ENCODE measurements at regions not wholly inside any gene's neighbourhood (a gene's known extent, or its start where the extent isn't known, plus 50 kb on each side); places are given as distances from the start of the nearest gene placed in this dataset.

DNA sequence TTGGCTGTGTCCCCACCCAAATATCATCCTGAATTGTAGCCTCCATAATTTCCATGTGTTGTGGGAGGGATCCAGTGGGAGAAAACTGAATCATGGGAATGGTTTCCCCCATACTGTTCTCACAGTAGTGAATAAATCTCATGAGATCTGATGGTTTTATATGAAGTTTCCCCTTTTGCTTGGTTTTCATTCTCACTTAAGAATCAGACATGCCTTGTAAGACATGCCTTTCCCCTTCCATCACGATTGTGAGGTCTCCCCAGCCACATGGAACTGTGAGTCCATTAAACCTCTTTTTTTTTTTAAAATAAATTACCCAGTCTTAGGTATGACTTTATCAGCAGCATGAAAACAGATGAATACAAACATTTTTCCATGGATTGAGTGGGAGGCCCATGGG is 652.9 kb downstream of the ETNK1 start:
- ATAC-seq = no peak
- TF ChIP-seq JUNB (IDR thresholded peaks at IDR 0.05) (no peak), EZH2 (IDR thresholded peaks at IDR 0.05; ENCODE audit: borderline replicate concordance, control insufficient read depth, low read depth, low read length) (no peak), KDM1A (IDR thresholded peaks at IDR 0.05; ENCODE audit: borderline replicate concordance) (no peak), ZNF24 (IDR thresholded peaks at IDR 0.05) (no peak), IKZF2 (IDR thresholded peaks at IDR 0.05) (no peak), ZBED1 (IDR thresholded peaks at IDR 0.05; ENCODE audit: borderline replicate concordance) (no peak), ATF7 (IDR thresholded peaks at IDR 0.05; ENCODE audit: low read depth) (no peak), TAF1 (IDR thresholded peaks at IDR 0.05; ENCODE audit: borderline replicate concordance, low read depth, low read length) (no peak), NBN (IDR thresholded peaks at IDR 0.05) (no peak), MXI1 (IDR thresholded peaks at IDR 0.05; ENCODE audit: low read depth, low read length) (no peak), SP1 (IDR thresholded peaks at IDR 0.05; ENCODE audit: low read depth, low read length) (no peak)
- ChIA-PET POLR2A (no interaction called here), CTCF (no interaction called here), RAD21 (ENCODE audit: unreplicated experiment) (no interaction called here), SMC1A (ENCODE audit: uncharacterized antibody, unreplicated experiment) (no interaction called here)
- no peak overlapping the region for H3K9ac ChIP-seq (ENCODE audit: control insufficient read depth, insufficient read depth, low read length)
- no peak overlapping the region for H3K4me2 ChIP-seq (ENCODE audit: control insufficient read depth, insufficient read depth)
- in situ Hi-C loops (cut with MboI) = no loop called here
- DNase-seq (ENCODE audit: low read depth, low spot score) = no peak
- no TSS peak for BruUV-seq (replicated peaks)
- H3K27ac ChIP-seq (ENCODE audit: control insufficient read depth, insufficient read depth) = no peak overlapping the region
- no peaks in the 10 kb centered on the region for H3K9me3 ChIP-seq (replicated peaks; ENCODE audit: control insufficient read depth, insufficient read depth, low read length)
- 0% methylated on average over 1 of the region's 1 CpG for WGBS (ENCODE audit: insufficient coverage, insufficient replicate concordance, low lambda C conversion rate, missing lambda C conversion rate)
- H2AFZ ChIP-seq (ENCODE audit: control insufficient read depth, low read depth, low read length) = no peak overlapping the region
- intact Hi-C loops (cut with micrococcal nuclease; ENCODE audit: unreplicated experiment) = no loop called here
- no peaks in the 10 kb centered on the region for H3K4me1 ChIP-seq (ENCODE audit: control insufficient read depth, insufficient read depth, low read length)
- no peak for FAIRE-seq
- H3K4me3 ChIP-seq = no peak overlapping the region
- no peaks in the 10 kb centered on the region for H3K79me2 ChIP-seq (ENCODE audit: control insufficient read depth, insufficient read depth, low read length)
- no peaks in the 10 kb centered on the region for H3K27me3 ChIP-seq (replicated peaks in 1 of 2; ENCODE audit: control insufficient read depth in 2 of 2, insufficient read depth in 2 of 2, low read length in 1 of 2)
- H3K36me3 ChIP-seq (ENCODE audit: control insufficient read depth in 2 of 2, insufficient read depth in 2 of 2, low read length in 1 of 2) = no peaks in the 10 kb centered on the region
- H4K20me1 ChIP-seq (ENCODE audit: control insufficient read depth, insufficient read depth) = no peaks in the 10 kb centered on the region

DNA sequence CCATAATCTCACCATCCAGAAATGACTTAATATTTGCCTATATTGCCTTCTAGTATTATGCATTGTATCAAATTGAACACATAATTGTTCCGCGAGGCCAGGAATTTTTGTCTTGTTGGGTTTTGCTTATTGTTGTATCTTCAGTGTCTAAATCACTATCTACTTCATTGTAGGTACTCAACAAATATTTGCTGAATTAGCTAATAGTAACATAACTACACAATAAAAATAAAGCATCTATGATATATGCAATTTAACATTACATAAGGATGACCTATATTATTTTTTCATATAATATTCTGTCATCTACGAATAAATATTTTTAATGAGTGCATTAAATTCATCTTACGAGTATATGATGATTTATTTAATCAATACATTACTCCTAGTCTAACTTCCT is 656.3 kb downstream of the ETNK1 start:
- SMC1A ChIA-PET (ENCODE audit: uncharacterized antibody, unreplicated experiment) = no interaction called here
- in situ Hi-C loops (cut with MboI) = no loop called here
- ATAC-seq = no peak
- POLR2A ChIA-PET = no interaction called here
- TF ChIP-seq KAT2A (conservative IDR thresholded peaks at IDR 0.05; ENCODE audit: control insufficient read depth, low read depth, low read length) = no peak
- Histone ChIP-seq H3K9ac (ENCODE audit: control insufficient read depth, insufficient read depth, low read length) (no peak overlapping the region), H4K20me1 (ENCODE audit: control insufficient read depth, insufficient read depth) (no peaks in the 10 kb centered on the region), H3K79me2 (ENCODE audit: control insufficient read depth, insufficient read depth, low read length) (no peaks in the 10 kb centered on the region), H3K4me1 (ENCODE audit: control insufficient read depth, insufficient read depth, low read length) (no peaks in the 10 kb centered on the region), H3K4me3 (no peak overlapping the region), H2AFZ (ENCODE audit: control insufficient read depth, low read depth, low read length) (no peak overlapping the region), H3K27me3 (replicated peaks in 1 of 2; ENCODE audit: control insufficient read depth in 2 of 2, insufficient read depth in 2 of 2, low read length in 1 of 2) (no peaks in the 10 kb centered on the region), H3K36me3 (ENCODE audit: control insufficient read depth in 2 of 2, insufficient read depth in 2 of 2, low read length in 1 of 2) (no peaks in the 10 kb centered on the region), H3K4me2 (ENCODE audit: control insufficient read depth, insufficient read depth) (no peak overlapping the region), H3K9me3 (replicated peaks; ENCODE audit: control insufficient read depth, insufficient read depth, low read length) (no peaks in the 10 kb centered on the region), H3K27ac (ENCODE audit: control insufficient read depth, insufficient read depth) (no peak overlapping the region)
- CTCF ChIA-PET = no interaction called here
- WGBS (ENCODE audit: insufficient coverage, insufficient replicate concordance, low lambda C conversion rate, missing lambda C conversion rate) = 50% methylated on average over 4 of the region's 4 CpGs
- RAD21 ChIA-PET (ENCODE audit: unreplicated experiment) = no interaction called here
- BruUV-seq (replicated peaks) = no TSS peak
- FAIRE-seq = no peak
- DNase-seq (ENCODE audit: low read depth, low spot score) = no peak
- intact Hi-C loops (cut with micrococcal nuclease; ENCODE audit: unreplicated experiment) = no loop called here
